ENCODE measurements at regions not wholly inside any gene's neighbourhood (a gene's known extent, or its start where the extent isn't known, plus 50 kb on each side); places are given as distances from the start of the nearest gene placed in this dataset.

- Mint-ChIP-seq H3K27me3 (ENCODE audit: insufficient read depth) (peaks cover 1% of the 10 kb centered on the region), H3K36me3 (ENCODE audit: low read depth) (no peaks in the 10 kb centered on the region; the same call in 1 of the 2 replicates), H3K4me3 (no peak overlapping the region), H3K9me3 (peaks cover 50% of the 10 kb centered on the region), H3K27ac (no peak overlapping the region), H3K4me1 (ENCODE audit: low read depth) (no peaks in the 10 kb centered on the region)
- TF ChIP-seq CTCF (IDR thresholded peaks at IDR 0.05): no peak
- DNase-seq: no peak
Observed at GRCh38 chr16:5979905-5980550, 882.4 kb upstream of the EEF2KMT start.

- TF ChIP-seq CTCF (IDR thresholded peaks at IDR 0.05): no peak
Observed at GRCh38 chr16:5977329-5977728, 879.7 kb upstream of the EEF2KMT start.

GRCh38 chr16:5972747-5973146, 875.2 kb upstream of the EEF2KMT start:
- H3K36me3 Mint-ChIP-seq (ENCODE audit: low read depth): peaks cover 6% of the 10 kb centered on the region; the same call in 1 of the 2 replicates
- no peaks in the 10 kb centered on the region; the same call in 1 of the 2 replicates for H3K27me3 Mint-ChIP-seq (ENCODE audit: insufficient read depth)
- H3K9me3 Mint-ChIP-seq: peaks cover 50% of the 10 kb centered on the region
- no peaks in the 10 kb centered on the region for H3K4me1 Mint-ChIP-seq (ENCODE audit: low read depth)
- no peak for DNase-seq
- TF ChIP-seq CTCF (IDR thresholded peaks at IDR 0.05): no peak
- no peak overlapping the region for H3K4me3 Mint-ChIP-seq
- H3K27ac Mint-ChIP-seq: no peak overlapping the region

More at GRCh38 chr16:5977329-5977728, 879.7 kb upstream of the EEF2KMT start:
- H3K4me1 Mint-ChIP-seq (ENCODE audit: low read depth): no peaks in the 10 kb centered on the region
- DNase-seq: no peak
- no peaks in the 10 kb centered on the region; the same call in none of the 2 replicates for H3K27me3 Mint-ChIP-seq (ENCODE audit: insufficient read depth)
- H3K27ac Mint-ChIP-seq: no peak overlapping the region
- no peaks in the 10 kb centered on the region; the same call in 1 of the 2 replicates for H3K36me3 Mint-ChIP-seq (ENCODE audit: low read depth)
- H3K9me3 Mint-ChIP-seq: peaks cover 58% of the 10 kb centered on the region
- no peak overlapping the region for H3K4me3 Mint-ChIP-seq

- H3K27ac Mint-ChIP-seq: no peak overlapping the region
- H3K4me1 Mint-ChIP-seq (ENCODE audit: low read depth): no peaks in the 10 kb centered on the region
- peaks cover 49% of the 10 kb centered on the region for H3K9me3 Mint-ChIP-seq
- H3K36me3 Mint-ChIP-seq (ENCODE audit: low read depth): peaks cover 6% of the 10 kb centered on the region; the same call in 1 of the 2 replicates
- no peak for DNase-seq
- H3K4me3 Mint-ChIP-seq: no peak overlapping the region
- H3K27me3 Mint-ChIP-seq (ENCODE audit: insufficient read depth): no peaks in the 10 kb centered on the region; the same call in 1 of the 2 replicates
- TF ChIP-seq CTCF (IDR thresholded peaks at IDR 0.05): no peak
Observed at GRCh38 chr16:5971924-5972323, 874.3 kb upstream of the EEF2KMT start.

GRCh38 chr16:5971106-5971505, 873.5 kb upstream of the EEF2KMT start:
- Mint-ChIP-seq H3K4me3 (no peak overlapping the region), H3K36me3 (ENCODE audit: low read depth) (peaks cover 6% of the 10 kb centered on the region; the same call in 1 of the 2 replicates), H3K4me1 (ENCODE audit: low read depth) (no peaks in the 10 kb centered on the region), H3K9me3 (peaks cover 47% of the 10 kb centered on the region), H3K27ac (no peak overlapping the region), H3K27me3 (ENCODE audit: insufficient read depth) (no peaks in the 10 kb centered on the region; the same call in 1 of the 2 replicates)
- no peak for DNase-seq
- no peak for TF ChIP-seq CTCF (IDR thresholded peaks at IDR 0.05)
